Endodermal cell (in vitro differentiated cells): ENCODE measurements at regions not wholly inside any gene's neighbourhood (a gene's known extent, or its start where the extent isn't known, plus 50 kb on each side); places are given as distances from the start of the nearest gene placed in this dataset.

Experiments
- DNase-seq: peaks from one replicate; pipeline ENCODE4 v3.0.0-alpha.2; 2017
- H3K27ac ChIP-seq: 2 replicates; pipeline ENCODE4 v1.5.1; 2013; ENCODE audit warnings: mild to moderate bottlenecking, low read depth, low read length, moderate library complexity
- H3K27me3 ChIP-seq: 2 replicates; pipeline ENCODE4 v1.6.1; 2013; ENCODE audit warnings: mild to moderate bottlenecking, low read length, moderate library complexity; ENCODE audit not compliant: insufficient read depth, control insufficient read depth, poor library complexity, severe bottlenecking
- H3K36me3 ChIP-seq: 2 replicates; pipeline ENCODE4 v1.7.0; 2013; ENCODE audit warnings: mild to moderate bottlenecking, low read length, moderate library complexity; ENCODE audit not compliant: control insufficient read depth, insufficient read depth
- H3K4me1 ChIP-seq: one replicate; pipeline ENCODE4 v1.7.0; 2013; ENCODE audit warnings: low read length; ENCODE audit not compliant: control insufficient read depth, insufficient read depth
- H3K4me3 ChIP-seq: 2 replicates; pipeline ENCODE4 v1.5.1; 2013; ENCODE audit warnings: mild to moderate bottlenecking, low read length, moderate library complexity
- H3K9ac ChIP-seq: 2 replicates; pipeline ENCODE4 v1.6.1; 2013; ENCODE audit warnings: mild to moderate bottlenecking, low read length, moderate library complexity; ENCODE audit not compliant: poor library complexity, severe bottlenecking; ENCODE audit errors: extremely low read depth
- H3K9me3 ChIP-seq: 2 replicates; pipeline ENCODE4 v1.6.1; 2013; ENCODE audit warnings: mild to moderate bottlenecking, low read length, moderate library complexity; ENCODE audit not compliant: control insufficient read depth
- H3K27ac Mint-ChIP-seq: 2 replicates; pipeline ENCODE4 v1.8.0; 2020; ENCODE audit warnings: mixed read lengths
- H3K27me3 Mint-ChIP-seq: 2 replicates; pipeline ENCODE4 v1.8.0; 2021; ENCODE audit warnings: mild to moderate bottlenecking, mixed read lengths; ENCODE audit not compliant: insufficient read depth
- H3K36me3 Mint-ChIP-seq: 2 replicates; pipeline ENCODE4 v1.8.0; 2020; ENCODE audit warnings: low read depth, mixed read lengths
- H3K4me1 Mint-ChIP-seq: 2 replicates; pipeline ENCODE4 v1.8.0; 2020; ENCODE audit warnings: mixed read lengths
- H3K4me3 Mint-ChIP-seq: 2 replicates; pipeline ENCODE4 v1.8.0; 2020; ENCODE audit warnings: mild to moderate bottlenecking, moderate library complexity, mixed read lengths
- H3K9me3 Mint-ChIP-seq: 2 replicates; pipeline ENCODE4 v1.8.0; 2020; ENCODE audit warnings: mild to moderate bottlenecking, mixed read lengths
- CTCF ChIP-seq: fragments of 200-600 bp; sonication (generic); conservative IDR thresholded peaks from 2 replicates; pipeline ENCODE4 v1.5.0; 2021; ENCODE audit warnings: antibody characterized with exemption, mild to moderate bottlenecking
- WGBS, 2 experiments: methylation state at CpG; one replicate each; pipeline versions ENCODE4 v1.1.5 to v1.1.7; 2013; ENCODE audit warnings: missing lambda C conversion rate in 2 of 2, mixed read lengths in 1 of 2; ENCODE audit not compliant: insufficient coverage in 1 of 2, insufficient read length in 1 of 2; 5-methylcytosine and 5-hydroxymethylcytosine counted together

GRCh38 chr1:103194984-103195383, 86.7 kb upstream of the COL11A1 start:
- Histone ChIP-seq H3K4me1 (no peaks in the 10 kb centered on the region), H3K27me3 (no peaks in the 10 kb centered on the region), H3K27ac (no peak overlapping the region), H3K36me3 (no peaks in the 10 kb centered on the region), H3K9ac (no peak overlapping the region), H3K4me3 (no peak overlapping the region), H3K9me3 (no peaks in the 10 kb centered on the region)
- Mint-ChIP-seq H3K27me3 (no peaks in the 10 kb centered on the region), H3K9me3 (no peaks in the 10 kb centered on the region), H3K4me1 (no peaks in the 10 kb centered on the region), H3K36me3 (no peaks in the 10 kb centered on the region), H3K27ac (no peak overlapping the region), H3K4me3 (no peak overlapping the region)
- WGBS, 2 experiments = 88 to 96% methylated on average over 4 of the region's 4 CpGs
- no peak for TF ChIP-seq CTCF
- DNase-seq = no peak

- Histone ChIP-seq H3K27ac (no peak overlapping the region), H3K9me3 (no peaks in the 10 kb centered on the region), H3K27me3 (no peaks in the 10 kb centered on the region), H3K9ac (no peak overlapping the region), H3K4me3 (no peak overlapping the region), H3K4me1 (no peaks in the 10 kb centered on the region), H3K36me3 (no peaks in the 10 kb centered on the region)
- DNase-seq = no peak
- Mint-ChIP-seq H3K4me1 (no peaks in the 10 kb centered on the region), H3K27ac (no peak overlapping the region), H3K27me3 (no peaks in the 10 kb centered on the region), H3K4me3 (no peak overlapping the region), H3K9me3 (no peaks in the 10 kb centered on the region), H3K36me3 (no peaks in the 10 kb centered on the region)
- TF ChIP-seq CTCF = no peak
Measured at GRCh38 chr1:103194060-103194459, 85.7 kb upstream of the COL11A1 start.

GRCh38 chr1:103191327-103191726, 83.0 kb upstream of the COL11A1 start:
- H3K36me3 ChIP-seq = no peaks in the 10 kb centered on the region
- no peak overlapping the region for H3K27ac Mint-ChIP-seq
- no peaks in the 10 kb centered on the region for H3K4me1 Mint-ChIP-seq
- no peak overlapping the region for H3K4me3 ChIP-seq
- no peak overlapping the region for H3K9ac ChIP-seq
- WGBS, 2 experiments = 83 to 92% methylated on average over 1 to 2 of the region's 2 CpGs
- no peaks in the 10 kb centered on the region for H3K4me1 ChIP-seq
- H3K36me3 Mint-ChIP-seq = no peaks in the 10 kb centered on the region
- H3K9me3 Mint-ChIP-seq = no peaks in the 10 kb centered on the region
- no peaks in the 10 kb centered on the region for H3K27me3 ChIP-seq
- no peak for DNase-seq
- H3K27ac ChIP-seq = no peak overlapping the region
- no peaks in the 10 kb centered on the region for H3K9me3 ChIP-seq
- H3K27me3 Mint-ChIP-seq = no peaks in the 10 kb centered on the region
- TF ChIP-seq CTCF = no peak
- H3K4me3 Mint-ChIP-seq = no peak overlapping the region
